NCI-H1930 (cell line): ENCODE measurements at regions not wholly inside any gene's neighbourhood (a gene's known extent, or its start where the extent isn't known, plus 50 kb on each side); places are given as distances from the start of the nearest gene placed in this dataset.
A peak's percentile ranks its signal among the peaks of the same experiment; 100 is the strongest.
"Not testable (repeated sequence)": the region's sequence is repeated elsewhere in the genome, so short reads cannot be mapped to it uniquely, and the experiment has no call there.

Source experiments
- DNase-seq, 2 experiments: peaks; one replicate each; lab custom pipeline; 2025; lab: John Stamatoyannopoulos, UW

- DNase-seq: no peak
These were observed 75.2 kb upstream of the CD28 start for GRCh38 chr2:203631068-203631757.

GRCh38 chr2:203636588-203637470 lies 69.6 kb upstream of the CD28 start:
- no peak for DNase-seq

GRCh38 chr2:203637471-203638167 lies 68.8 kb upstream of the CD28 start:
- DNase-seq: no peak

GRCh38 chr2:203641865-203642264 lies 64.6 kb upstream of the CD28 start:
- not testable (repeated sequence) for DNase-seq

- DNase-seq: not testable (repeated sequence)
These were observed 63.6 kb upstream of the CD28 start for GRCh38 chr2:203642841-203643240.

GRCh38 chr2:203645831-203646230 lies 60.6 kb upstream of the CD28 start:
- no peak for DNase-seq

- no peak for DNase-seq
These were observed 60.1 kb upstream of the CD28 start for GRCh38 chr2:203646266-203646864.

GRCh38 chr2:203646961-203647360 lies 59.5 kb upstream of the CD28 start:
- no peak for DNase-seq

- no peak for DNase-seq
These were observed 58.9 kb upstream of the CD28 start for GRCh38 chr2:203647579-203647978.

- peak in 1 of 2 experiments; percentile 21 for DNase-seq
These were observed 58.2 kb upstream of the CD28 start for GRCh38 chr2:203648273-203648672.

GRCh38 chr2:203649176-203649814 lies 57.1 kb upstream of the CD28 start:
- no peak for DNase-seq

- DNase-seq: peak in 1 of 2 experiments; percentile 38
These were observed 55.4 kb upstream of the CD28 start for GRCh38 chr2:203650860-203651613.

GRCh38 chr2:203651621-203652020 lies 54.8 kb upstream of the CD28 start:
- DNase-seq: no peak

GRCh38 chr2:203654826-203655225 lies 51.6 kb upstream of the CD28 start:
- DNase-seq: no peak

- no peak for DNase-seq
These were observed 49.7 kb upstream of the CD28 start for GRCh38 chr2:203656522-203657287.
